ENCODE measurements at regions not wholly inside any gene's neighbourhood (a gene's known extent, or its start where the extent isn't known, plus 50 kb on each side); places are given as distances from the start of the nearest gene placed in this dataset.

DNA sequence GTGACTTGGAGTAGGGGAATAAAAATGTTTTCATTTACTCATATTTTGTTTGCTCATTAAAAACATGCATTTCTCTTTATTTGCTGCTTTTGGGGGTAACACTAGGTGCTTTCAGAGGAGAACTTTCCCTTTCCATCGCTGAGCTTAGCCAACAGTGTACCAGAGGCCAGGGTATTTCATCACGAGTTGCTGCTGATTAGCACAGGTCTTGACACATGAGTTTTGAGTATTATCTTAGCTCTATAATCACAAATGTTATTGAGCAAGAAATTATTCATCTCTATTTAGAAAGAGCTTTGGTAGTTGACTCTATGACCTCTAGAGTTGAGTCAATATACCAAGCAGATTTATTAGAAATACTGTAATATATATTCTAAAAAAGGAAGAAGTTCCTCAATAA is 375.9 kb downstream of the NXPH1 start:
- in situ Hi-C loops (cut with HindIII; ENCODE audit: low sequenced_read_pairs): no loop called here
- no peak for DNase-seq (ENCODE audit: low read depth)
- no peak overlapping the region for H3K4me3 ChIP-seq (ENCODE audit: low read depth, low read length)
- TF ChIP-seq, protein P1, sequence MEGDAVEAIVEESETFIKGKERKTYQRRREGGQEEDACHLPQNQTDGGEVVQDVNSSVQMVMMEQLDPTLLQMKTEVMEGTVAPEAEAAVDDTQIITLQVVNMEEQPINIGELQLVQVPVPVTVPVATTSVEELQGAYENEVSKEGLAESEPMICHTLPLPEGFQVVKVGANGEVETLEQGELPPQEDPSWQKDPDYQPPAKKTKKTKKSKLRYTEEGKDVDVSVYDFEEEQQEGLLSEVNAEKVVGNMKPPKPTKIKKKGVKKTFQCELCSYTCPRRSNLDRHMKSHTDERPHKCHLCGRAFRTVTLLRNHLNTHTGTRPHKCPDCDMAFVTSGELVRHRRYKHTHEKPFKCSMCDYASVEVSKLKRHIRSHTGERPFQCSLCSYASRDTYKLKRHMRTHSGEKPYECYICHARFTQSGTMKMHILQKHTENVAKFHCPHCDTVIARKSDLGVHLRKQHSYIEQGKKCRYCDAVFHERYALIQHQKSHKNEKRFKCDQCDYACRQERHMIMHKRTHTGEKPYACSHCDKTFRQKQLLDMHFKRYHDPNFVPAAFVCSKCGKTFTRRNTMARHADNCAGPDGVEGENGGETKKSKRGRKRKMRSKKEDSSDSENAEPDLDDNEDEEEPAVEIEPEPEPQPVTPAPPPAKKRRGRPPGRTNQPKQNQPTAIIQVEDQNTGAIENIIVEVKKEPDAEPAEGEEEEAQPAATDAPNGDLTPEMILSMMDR (IDR thresholded peaks at IDR 0.05; ENCODE audit: low read depth, low read length, missing control alignments): no peak

DNA sequence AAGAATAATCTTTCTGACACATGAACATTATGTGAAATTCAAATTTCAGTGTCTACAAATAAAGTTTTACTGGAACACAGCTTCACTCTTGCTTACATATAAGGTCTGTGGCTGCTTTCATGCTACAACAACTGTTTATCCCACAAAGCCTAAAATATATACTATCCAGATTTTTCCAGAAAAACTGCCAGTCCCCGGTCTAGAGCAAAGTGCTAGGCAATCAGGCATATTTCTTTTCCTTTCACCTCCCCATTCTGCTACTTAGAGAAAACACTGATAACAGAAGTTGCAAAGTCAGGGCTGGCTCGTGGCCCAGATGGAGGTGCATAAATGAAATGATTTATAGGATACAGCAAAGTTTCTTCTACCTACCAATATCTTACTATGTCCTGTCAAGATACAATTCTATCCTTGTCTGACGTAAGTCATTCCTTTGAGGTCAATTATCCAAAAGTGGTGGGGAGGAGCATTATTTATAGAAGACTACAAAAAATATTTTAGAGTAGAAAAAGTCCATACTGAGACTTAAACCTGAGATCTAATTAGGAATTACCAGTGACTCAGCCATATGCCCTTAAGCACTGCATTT is 384.1 kb downstream of the NXPH1 start:
- TF ChIP-seq, protein P1 (IDR thresholded peaks at IDR 0.05; ENCODE audit: low read depth, low read length, missing control alignments): no peak
- in situ Hi-C loops (cut with HindIII; ENCODE audit: low sequenced_read_pairs): no loop called here

DNA sequence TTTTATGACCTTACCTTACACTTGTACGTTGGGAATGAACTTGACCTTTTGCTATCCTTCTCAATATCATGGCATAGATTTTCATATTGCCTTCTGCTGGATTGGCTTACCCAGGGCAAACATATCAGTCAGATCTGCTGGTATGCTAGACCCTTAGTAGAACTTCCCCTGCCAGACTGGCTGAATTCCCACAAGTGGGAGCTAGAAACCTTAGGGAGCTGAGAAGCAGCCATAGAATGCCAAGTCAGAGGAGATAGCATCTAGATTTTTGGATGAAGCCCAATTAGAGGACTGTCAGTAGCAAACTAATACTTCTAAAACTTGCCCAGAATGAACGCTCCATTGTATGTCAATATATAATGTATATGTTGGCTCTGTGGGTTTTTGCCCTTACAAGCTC is 385.0 kb downstream of the NXPH1 start:
- DNase-seq (ENCODE audit: low read depth): no peak
- in situ Hi-C loops (cut with HindIII; ENCODE audit: low sequenced_read_pairs): no loop called here
- no peak overlapping the region for H3K4me3 ChIP-seq (ENCODE audit: low read depth, low read length)
- TF ChIP-seq, protein P1 (IDR thresholded peaks at IDR 0.05; ENCODE audit: low read depth, low read length, missing control alignments): no peak

More for the DNA sequence above, 384.1 kb downstream of the NXPH1 start:
- no peak overlapping the region for H3K4me3 ChIP-seq (ENCODE audit: low read depth, low read length)
- DNase-seq (ENCODE audit: low read depth): no peak

DNA sequence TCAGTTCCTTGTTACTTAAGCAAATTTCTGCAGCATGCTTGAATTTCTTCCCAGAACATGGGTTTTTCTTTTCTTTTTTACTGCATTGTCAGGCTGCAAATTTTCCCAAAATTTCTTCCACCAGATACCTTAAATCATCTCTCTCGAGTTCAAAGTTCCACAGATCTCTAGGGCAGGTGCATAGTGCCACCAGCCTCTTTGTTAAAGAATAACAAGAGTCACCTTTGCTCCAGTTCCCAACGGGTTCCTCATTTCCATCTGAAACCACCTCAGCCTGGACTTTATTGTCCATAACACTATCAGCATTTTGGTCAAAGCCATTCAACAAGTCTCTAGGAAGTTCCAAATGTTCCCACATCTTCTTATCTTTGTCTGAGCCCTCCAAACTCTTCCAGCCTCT is 389.2 kb downstream of the NXPH1 start:
- in situ Hi-C loops (cut with HindIII; ENCODE audit: low sequenced_read_pairs): no loop called here
- TF ChIP-seq, protein P1 (IDR thresholded peaks at IDR 0.05; ENCODE audit: low read depth, low read length, missing control alignments): no peak
- no peak for DNase-seq (ENCODE audit: low read depth)

DNA sequence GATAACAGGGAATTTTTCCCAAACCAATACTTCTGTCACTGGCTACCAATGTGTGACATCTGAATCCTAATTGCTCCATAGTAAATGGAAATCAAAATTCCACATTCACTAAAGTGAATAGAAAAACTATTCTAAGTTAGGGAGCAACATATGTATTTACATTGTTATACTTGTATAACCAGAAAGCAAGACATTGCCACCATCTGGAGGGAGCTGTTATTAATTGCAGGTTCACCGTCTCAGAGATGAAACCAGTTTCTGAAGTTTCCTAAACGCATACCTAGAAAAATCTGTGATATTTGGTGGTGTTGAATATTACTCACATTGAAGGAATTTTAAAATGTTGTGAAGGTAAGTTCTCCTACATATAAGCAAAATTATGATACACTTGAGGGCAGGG is 390.1 kb downstream of the NXPH1 start:
- TF ChIP-seq, protein P1 (IDR thresholded peaks at IDR 0.05; ENCODE audit: low read depth, low read length, missing control alignments): no peak
- in situ Hi-C loops (cut with HindIII; ENCODE audit: low sequenced_read_pairs): no loop called here
- no peak for DNase-seq (ENCODE audit: low read depth)
- H3K4me3 ChIP-seq (ENCODE audit: low read depth, low read length): no peak overlapping the region

More for the DNA sequence above, 389.2 kb downstream of the NXPH1 start:
- no peak overlapping the region for H3K4me3 ChIP-seq (ENCODE audit: low read depth, low read length)

DNA sequence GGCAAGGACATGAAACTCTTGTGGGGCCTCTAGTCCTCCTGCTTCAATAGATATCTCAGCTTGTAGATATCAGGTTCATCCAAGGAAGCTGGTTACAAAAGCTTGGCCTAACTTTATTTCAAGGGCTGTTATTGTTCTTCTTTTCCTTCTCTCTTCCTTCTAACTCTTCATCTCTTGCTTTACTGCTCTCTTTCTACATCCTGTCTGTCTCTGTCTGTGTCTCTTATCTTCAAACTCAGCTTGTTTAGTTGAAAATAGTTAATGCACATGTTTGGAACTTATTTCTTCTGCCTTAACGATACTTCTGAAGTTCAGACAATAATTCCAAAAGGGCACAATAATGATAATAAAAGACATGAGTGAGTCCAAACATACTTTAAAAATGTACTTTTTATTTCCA is 393.9 kb downstream of the NXPH1 start:
- no peak overlapping the region for H3K4me3 ChIP-seq (ENCODE audit: low read depth, low read length)
- in situ Hi-C loops (cut with HindIII; ENCODE audit: low sequenced_read_pairs): no loop called here
- TF ChIP-seq, protein P1 (IDR thresholded peaks at IDR 0.05; ENCODE audit: low read depth, low read length, missing control alignments): no peak
- DNase-seq (ENCODE audit: low read depth): no peak

Data from astrocyte of the cerebellum (primary cell).